Transverse colon (tissue), 4 donors: ENCODE measurements at regions not wholly inside any gene's neighbourhood (a gene's known extent, or its start where the extent isn't known, plus 50 kb on each side); places are given as distances from the start of the nearest gene placed in this dataset.

Experiments
- CTCF ChIP-seq, 5 experiments: fragments of 200-600 bp in 3 of 5; fragments of 450-650 bp in 2 of 5; sonication (generic) in 3 of 5; IDR thresholded peaks; 1 replicate in 2 of 5; 2 replicates in 3 of 5; pipeline ENCODE4 v1.5.1; 2016 to 2017; ENCODE audit warnings: antibody characterized with exemption in 5 of 5, inconsistent platforms in 3 of 5, mild to moderate bottlenecking in 2 of 5, moderate library complexity in 1 of 5
- EP300 ChIP-seq: sonication (generic); formaldehyde crosslinking; IDR thresholded peaks from one replicate; pipeline ENCODE4 v1.6.1; 2017; ENCODE audit warnings: antibody characterized with exemption, low read depth
- POLR2A ChIP-seq: fragments of 450-650 bp; IDR thresholded peaks from one replicate; pipeline ENCODE4 v1.6.1; 2016; ENCODE audit warnings: antibody characterized with exemption, mild to moderate bottlenecking, moderate library complexity
- POLR2AphosphoS5 ChIP-seq, 3 donors: sonication (generic); formaldehyde crosslinking; IDR thresholded peaks; one replicate each; pipeline ENCODE4 v1.6.1; 2016; ENCODE audit warnings: antibody characterized with exemption in 3 of 3

DNA sequence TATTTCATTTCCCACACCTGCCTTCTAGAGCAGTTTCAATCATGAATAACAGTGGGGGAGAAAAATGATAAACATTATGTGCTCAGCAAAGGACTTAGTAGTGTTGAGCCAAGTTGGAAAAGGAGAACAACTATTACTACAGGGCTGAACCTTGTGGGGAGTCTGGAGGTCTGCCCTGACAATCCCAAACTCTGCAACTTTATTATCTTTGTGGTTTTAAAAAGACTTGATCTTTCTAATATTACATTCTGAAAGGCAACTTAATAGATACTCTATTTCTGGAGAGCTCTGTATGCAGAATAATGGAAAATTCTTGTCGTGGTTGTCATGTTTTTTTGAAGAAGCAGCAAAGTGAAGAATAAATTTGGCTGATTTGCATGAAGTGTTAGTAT is 116.1 kb downstream of the SPCS3 start:
- TF ChIP-seq POLR2A: no peak
- TF ChIP-seq EP300: no peak
- no peak for TF ChIP-seq CTCF (IDR thresholded peaks at IDR 0.05)
- no peak for TF ChIP-seq POLR2AphosphoS5 (IDR thresholded peaks at IDR 0.05)
